K562 (cell line): ENCODE measurements at regions not wholly inside any gene's neighbourhood (a gene's known extent, or its start where the extent isn't known, plus 50 kb on each side); places are given as distances from the start of the nearest gene placed in this dataset.

Source experiments
- ATAC-seq: fragments of 200-7000 bp; cut with Tn5 transposase; 3 replicates; pipeline ENCODE4 v1.9.1; 2020; ENCODE audit warnings: moderate library complexity
- BruUV-seq: library from RNA; stranded (reverse); fragments of 400-500 nt; replicated peaks from 2 replicates; lab custom pipeline; 2021; lab: Mats Ljungman, UMichigan
- CTCF ChIA-PET: fragments of 300-600 bp; formaldehyde crosslinking; extraction: SDS; loops from one replicate; lab custom pipeline; 2021; ENCODE audit warnings: low intra/inter-chr PET ratio; lab: Yijun Ruan, JAX
- POLR2A ChIA-PET: fragments of 300-600, 350-650 bp; sonication (Branson Sonifier 250); formaldehyde crosslinking; extraction: SDS; loops from one replicate; lab custom pipeline; 2021; ENCODE audit warnings: antibody characterized with exemption, inconsistent platforms; lab: Yijun Ruan, JAX
- DNase-seq, 4 experiments: peaks; one replicate each; pipeline versions ENCODE4 v3.0.0 to v3.0.0-alpha.2; 2011 to 2018; ENCODE audit warnings: low spot score in 3 of 4, mixed read lengths in 3 of 4; ENCODE audit errors: extremely low read depth in 1 of 4
- FAIRE-seq: peaks from 2 replicates; lab custom pipeline; 2011; peaks lifted over from hg19 to GRCh38; lab: Jason Lieb, UNC
- H2AFZ ChIP-seq: 2 replicates; pipeline ENCODE4 v1.6.0; 2011; ENCODE audit warnings: low read depth, low read length, control low read depth, inconsistent platforms
- H3K27ac ChIP-seq: fragments of 200-600 bp; 3 replicates; pipeline ENCODE4 v1.8.0; 2011; ENCODE audit warnings: low read depth, mild to moderate bottlenecking, control low read depth, inconsistent platforms, low read length, moderate library complexity, mixed read lengths; ENCODE audit errors: extremely low read depth
- H3K27me3 ChIP-seq, 2 experiments: fragments of 300-600 bp in 1 of 2; 2 replicates in 1 of 2; 3 replicates in 1 of 2; pipeline versions ENCODE4 v1.6.0 to v1.8.0; 2011; ENCODE audit warnings: inconsistent platforms in 2 of 2, low read length in 2 of 2, mild to moderate bottlenecking in 1 of 2, mixed read lengths in 1 of 2, moderate library complexity in 1 of 2; ENCODE audit not compliant: control insufficient read depth in 2 of 2, insufficient read depth in 2 of 2
- H3K36me3 ChIP-seq: fragments of 300-600 bp; 3 replicates; pipeline ENCODE4 v1.8.0; 2011; ENCODE audit warnings: mild to moderate bottlenecking, low read length, inconsistent platforms; ENCODE audit not compliant: control insufficient read depth, insufficient read depth
- H3K4me1 ChIP-seq, 2 experiments: fragments of 200-600 bp in 1 of 2; replicated peaks in 1 of 2; 2 replicates in 1 of 2; 3 replicates in 1 of 2; pipeline versions ENCODE4 v1.5.1 to v1.8.0; 2011; ENCODE audit warnings: inconsistent platforms in 2 of 2, low read length in 2 of 2, mild to moderate bottlenecking in 1 of 2, mixed read lengths in 1 of 2, moderate library complexity in 1 of 2; ENCODE audit not compliant: control insufficient read depth in 2 of 2, insufficient read depth in 2 of 2
- H3K4me2 ChIP-seq: 2 replicates; pipeline ENCODE4 v1.6.1; 2011; ENCODE audit warnings: low read length, control low read depth, inconsistent platforms, mixed read lengths; ENCODE audit not compliant: insufficient read depth
- H3K4me3 ChIP-seq: fragments of 200-600 bp; sonication (generic), shearing (Covaris generic); 2 replicates; pipeline ENCODE4 v1.5.1; 2016; ENCODE audit warnings: control low read depth, inconsistent platforms
- H3K79me2 ChIP-seq: fragments of 200-600 bp; 3 replicates; pipeline ENCODE4 v1.8.0; 2011; ENCODE audit warnings: low read length, inconsistent platforms; ENCODE audit not compliant: control insufficient read depth, insufficient read depth
- H3K9ac ChIP-seq, 2 experiments: 2 replicates each; pipeline versions ENCODE4 v1.6.0 to v1.6.1; 2011; ENCODE audit warnings: low read depth in 2 of 2, low read length in 2 of 2, control low read depth in 1 of 2, inconsistent platforms in 1 of 2, mild to moderate bottlenecking in 1 of 2, mixed read lengths in 1 of 2; ENCODE audit not compliant: insufficient read depth in 1 of 2
- H3K9me1 ChIP-seq: one replicate; pipeline ENCODE4 v1.6.0; 2011; ENCODE audit warnings: inconsistent platforms, mild to moderate bottlenecking, low read length, moderate library complexity; ENCODE audit not compliant: control insufficient read depth, insufficient read depth
- H3K9me3 ChIP-seq: replicated peaks from 2 replicates; pipeline ENCODE4 v1.5.1; 2011; ENCODE audit warnings: low read depth, low read length, inconsistent platforms; ENCODE audit not compliant: control insufficient read depth, insufficient read depth
- H4K20me1 ChIP-seq: replicated peaks from 2 replicates; pipeline ENCODE4 v1.6.1; 2011; ENCODE audit warnings: low read length, inconsistent platforms, mixed read lengths; ENCODE audit not compliant: control insufficient read depth, insufficient read depth
- ATF3 ChIP-seq, 2 experiments: fragments of 450-650 bp in 1 of 2; sonication (generic) in 1 of 2; formaldehyde crosslinking in 1 of 2; IDR thresholded peaks in 1 of 2; conservative IDR thresholded peaks in 1 of 2; 2 replicates each; pipeline versions ENCODE4 v1.6.1 to v1.8.1; 2016 to 2023; ENCODE audit warnings: mild to moderate bottlenecking in 2 of 2, moderate library complexity in 2 of 2, inconsistent platforms in 1 of 2, missing genetic modification reagents in 1 of 2
- ATF6 ChIP-seq: sonication (generic); formaldehyde crosslinking; IDR thresholded peaks from 2 replicates; pipeline ENCODE4 v1.4.0; 2020; ENCODE audit warnings: mild to moderate bottlenecking, missing genetic modification reagents
- GTF2B ChIP-seq: IDR thresholded peaks from 2 replicates; pipeline ENCODE4 v1.6.1; 2011; ENCODE audit not compliant: insufficient read length; ENCODE audit errors: extremely low read depth
- TFAP4 ChIP-seq: sonication (generic); formaldehyde crosslinking; IDR thresholded peaks from 2 replicates; pipeline ENCODE4 v1.8.0; 2022; ENCODE audit warnings: missing genetic modification reagents, mild to moderate bottlenecking, moderate library complexity, borderline replicate concordance
- WGBS: fragments of 100-300 bp; shearing (Covaris generic); methylation state at CpG from one replicate; pipeline ENCODE4 v1.1.6; 2016; ENCODE audit warnings: low coverage, mixed read lengths; ENCODE audit not compliant: insufficient coverage; ENCODE audit errors: missing lambda C conversion rate; 5-methylcytosine and 5-hydroxymethylcytosine counted together
- in situ Hi-C: fragments of 300-500 bp; cut with MboI; formaldehyde crosslinking; loops from 4 replicates; pipeline ENCODE4 v1.15.0; 2018; ENCODE audit warnings: inconsistent platforms, mixed read lengths
- intact Hi-C: fragments of 100-400 bp; cut with micrococcal nuclease; formaldehyde crosslinking; loops from 2 replicates; pipeline ENCODE4 v1.14.2; 2022

- Histone ChIP-seq H3K27me3 (no peaks in the 10 kb centered on the region), H3K9me1 (no peaks in the 10 kb centered on the region), H3K9me3 (no peaks in the 10 kb centered on the region), H3K27ac (no peak overlapping the region), H2AFZ (no peak overlapping the region), H4K20me1 (no peaks in the 10 kb centered on the region), H3K36me3 (no peaks in the 10 kb centered on the region), H3K4me1 (no peaks in the 10 kb centered on the region), H3K9ac (no peak overlapping the region), H3K4me2 (no peak overlapping the region), H3K79me2 (no peaks in the 10 kb centered on the region), H3K4me3 (no peak overlapping the region)
- 3% methylated on average over 3 of the region's 3 CpGs for WGBS
- BruUV-seq, result no TSS peak
- FAIRE-seq, result no peak
- DNase-seq, result peak in 1 of 4 experiments; percentile 1
- CTCF ChIA-PET, result no interaction called here
- in situ Hi-C loops (no loop called here), intact Hi-C loops (no loop called here)
- POLR2A ChIA-PET, result no interaction called here
- no peak for TF ChIP-seq GTF2B
- no peak for TF ChIP-seq ATF3 (IDR thresholded peaks at IDR 0.05)
- TF ChIP-seq ATF3 (CRISPR knock-in tag; conservative IDR thresholded peaks at IDR 0.05), result no peak
- peak; percentile 26; the same call in 1 of the 2 replicates for TF ChIP-seq TFAP4 (CRISPR knock-in tag)
- no peak for TF ChIP-seq ATF6 (CRISPR knock-in tag)
- no peak for ATAC-seq
Measured at GRCh38 chr4:148926276-148927260, 484.4 kb upstream of the NR3C2 start.
